GM18505 (cell line): ENCODE measurements at regions not wholly inside any gene's neighbourhood (a gene's known extent, or its start where the extent isn't known, plus 50 kb on each side); places are given as distances from the start of the nearest gene placed in this dataset.

ENCODE experiments used
- ATAC-seq: cut with Tn5 transposase; IDR thresholded peaks from one replicate; pipeline ENCODE4 v1.9.1; 2021; ENCODE audit not compliant: unreplicated experiment
- POLR2A ChIP-seq: IDR thresholded peaks from 4 replicates; pipeline ENCODE4 v1.6.1; 2011; ENCODE audit warnings: borderline replicate concordance; ENCODE audit not compliant: insufficient read depth, insufficient read length; ENCODE audit errors: extremely low read depth

DNA sequence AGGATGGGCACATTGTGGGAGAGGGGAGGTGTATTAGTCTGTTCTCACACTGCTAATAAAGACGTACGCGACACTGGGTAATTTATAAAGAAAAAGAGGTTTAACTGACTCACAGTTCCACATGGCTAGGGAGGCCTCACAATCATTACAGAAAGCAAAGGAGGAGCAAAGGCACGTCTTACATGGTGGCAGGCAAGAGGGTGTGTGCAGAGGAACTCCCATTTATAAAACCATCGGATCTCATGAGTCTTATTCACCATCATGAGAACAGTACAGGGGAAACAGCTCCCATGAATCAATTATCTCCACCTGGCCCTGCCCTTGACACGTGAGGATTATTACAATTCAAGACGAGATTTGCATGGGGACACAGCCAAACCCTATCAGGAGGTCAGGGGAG, 266.7 kb downstream of the HAUS1 start:
- ATAC-seq = no peak
- TF ChIP-seq POLR2A = no peak

DNA sequence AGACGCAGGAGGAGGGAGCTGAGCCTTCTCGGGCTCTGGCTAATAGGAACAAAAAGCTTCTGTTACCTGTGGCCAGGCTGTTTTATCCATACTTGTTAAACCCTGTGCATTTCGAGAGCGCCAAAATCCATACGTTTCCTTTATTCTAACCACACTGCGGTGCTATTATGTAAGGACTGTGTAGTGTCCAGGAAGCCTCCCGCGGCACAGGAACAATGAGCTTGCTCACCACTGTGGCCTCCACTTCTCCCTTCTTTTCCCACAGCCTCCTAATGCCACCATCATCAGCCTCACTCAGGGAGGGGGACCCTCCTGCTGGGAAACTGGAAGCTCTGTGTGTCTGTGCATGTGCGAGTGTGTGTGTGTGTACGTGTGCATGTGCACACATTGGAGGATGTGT, 268.5 kb downstream of the HAUS1 start:
- no peak for TF ChIP-seq POLR2A

DNA sequence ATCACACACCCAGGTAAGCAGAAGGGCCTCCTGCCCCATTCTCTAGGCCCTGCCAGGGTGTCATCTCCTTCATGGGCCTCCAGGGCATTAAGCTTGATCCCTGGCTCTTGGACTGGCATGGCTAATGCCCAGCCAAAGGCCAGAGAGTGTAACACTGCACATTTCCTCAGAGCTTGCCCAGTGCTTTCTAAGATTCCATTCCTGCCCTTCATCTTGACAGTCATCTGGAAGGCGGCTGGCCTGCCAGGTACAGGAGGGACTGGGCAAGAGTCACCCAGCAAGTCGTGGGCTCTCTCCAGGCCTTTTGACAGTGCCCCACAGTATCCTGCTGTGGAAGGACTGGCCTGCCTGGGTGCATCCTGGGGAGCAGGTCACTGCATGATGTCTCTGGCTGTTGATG, 268.9 kb downstream of the HAUS1 start:
- ATAC-seq = no peak
- no peak for TF ChIP-seq POLR2A

More for the DNA sequence above, 268.5 kb downstream of the HAUS1 start:
- ATAC-seq = no peak

DNA sequence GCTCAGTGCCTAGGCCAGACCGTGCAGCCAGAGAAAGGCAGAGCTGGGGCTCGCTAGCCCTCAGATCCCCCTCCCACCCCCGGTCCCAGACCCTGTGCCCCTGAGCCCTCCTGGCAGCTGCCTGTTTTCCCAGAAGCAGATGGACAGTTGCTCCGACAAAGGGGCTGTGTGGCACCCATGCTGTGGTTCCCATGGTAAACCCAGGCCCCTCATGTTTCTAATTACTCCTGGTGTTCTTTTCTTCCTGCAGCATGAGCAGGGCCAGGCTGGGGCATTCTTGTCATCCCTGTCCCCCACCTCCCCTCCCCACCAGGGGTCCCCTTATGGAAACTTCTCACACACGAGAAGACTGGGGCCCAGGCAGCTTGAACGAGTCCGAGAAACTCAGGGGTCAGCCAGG, 269.6 kb downstream of the HAUS1 start:
- TF ChIP-seq POLR2A = no peak
- ATAC-seq = no peak

DNA sequence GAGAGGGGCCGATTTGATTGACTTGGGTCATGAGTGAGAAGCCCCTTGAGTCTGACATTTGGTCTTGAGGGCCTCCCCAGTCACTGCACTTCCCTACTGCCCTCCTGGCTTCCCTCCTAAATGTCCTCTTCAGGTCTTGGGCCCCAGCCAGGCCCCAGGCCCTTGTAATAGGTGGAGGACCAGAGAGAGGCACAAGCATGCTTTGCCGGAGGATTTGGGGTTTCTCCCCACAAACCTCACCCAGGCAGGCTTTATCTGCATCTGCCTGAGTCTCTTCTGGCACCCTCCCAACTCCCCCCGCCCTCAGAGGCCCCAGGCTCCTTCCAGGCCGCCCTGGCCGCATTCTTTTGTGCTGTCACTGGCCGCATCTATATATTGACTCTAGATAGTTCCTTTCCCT, 270.7 kb downstream of the HAUS1 start:
- no peak for TF ChIP-seq POLR2A
- ATAC-seq = no peak

DNA sequence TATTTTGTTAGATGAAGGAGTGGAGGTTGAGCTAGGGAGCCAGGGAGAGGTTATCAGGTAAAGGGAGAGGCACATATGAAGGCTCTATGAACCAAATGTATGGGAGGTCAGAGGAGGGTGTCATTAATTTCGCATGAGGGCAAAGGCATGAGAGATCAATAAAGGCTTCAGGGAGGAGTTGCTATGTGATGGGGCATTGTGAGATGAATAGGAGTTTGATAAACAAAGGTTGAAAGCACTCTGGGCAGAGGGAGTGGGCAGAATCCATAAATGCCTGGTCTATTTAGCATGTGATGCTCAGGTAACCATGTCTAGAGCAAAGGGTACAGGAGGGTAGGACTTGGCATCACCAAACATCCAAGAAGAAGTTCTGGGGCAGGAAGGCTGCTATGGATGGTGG, 273.4 kb downstream of the HAUS1 start:
- no peak for TF ChIP-seq POLR2A

DNA sequence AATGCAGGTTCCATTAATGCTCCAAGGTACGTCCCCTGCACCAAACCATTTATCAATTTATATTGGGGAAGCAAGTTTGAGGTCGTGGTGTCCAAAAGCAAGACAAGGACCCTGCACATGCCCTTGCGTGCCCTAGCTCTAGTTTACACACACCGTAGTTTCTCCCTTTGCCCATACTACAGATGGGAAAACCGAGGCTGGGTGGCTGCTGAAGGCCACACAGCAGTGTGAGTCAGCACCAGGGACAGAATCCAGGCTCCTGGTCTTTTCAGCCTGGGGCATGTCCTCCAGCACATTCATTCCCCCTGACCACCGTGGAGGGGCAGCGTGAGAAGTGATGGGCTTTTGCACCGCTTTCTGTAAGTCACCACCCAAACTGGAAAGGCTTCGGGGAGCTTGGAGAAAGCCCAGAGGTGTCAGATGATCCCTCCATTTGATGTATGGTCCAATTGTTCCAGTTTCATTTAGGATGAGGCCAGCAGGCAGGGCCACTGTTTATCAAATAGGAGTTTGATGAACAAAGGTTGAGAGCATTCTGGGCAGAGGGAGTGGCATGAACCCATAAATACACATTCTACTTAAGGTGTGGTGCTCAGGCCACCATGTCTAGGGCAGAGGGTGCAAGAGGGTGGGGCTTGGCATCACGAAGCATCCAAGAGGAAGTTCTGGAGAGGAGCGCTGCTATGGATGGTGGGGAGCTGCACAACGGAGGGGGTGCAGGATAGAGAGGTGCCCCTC, 274.1 kb downstream of the HAUS1 start:
- no peak for ATAC-seq
- no peak for TF ChIP-seq POLR2A

More for the DNA sequence above, 273.4 kb downstream of the HAUS1 start:
- ATAC-seq = no peak

DNA sequence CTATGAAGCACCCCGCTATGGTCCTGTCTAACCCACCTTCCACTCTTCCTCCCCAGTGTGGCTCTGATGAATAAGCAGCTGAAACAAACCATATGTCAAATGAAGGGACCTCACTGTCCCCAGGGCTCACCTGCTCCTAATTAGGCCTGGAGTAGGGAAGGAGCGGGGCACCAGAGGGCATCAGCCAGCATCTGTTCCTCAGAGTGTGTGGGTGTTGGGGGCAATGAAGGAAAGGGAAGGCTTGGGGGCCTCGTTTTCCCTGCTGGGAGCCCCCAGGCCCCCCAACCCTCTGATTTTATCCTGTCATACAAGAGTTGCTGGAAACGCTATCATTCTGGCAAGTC, 274.7 kb downstream of the HAUS1 start:
- no peak for TF ChIP-seq POLR2A
- ATAC-seq = no peak

DNA sequence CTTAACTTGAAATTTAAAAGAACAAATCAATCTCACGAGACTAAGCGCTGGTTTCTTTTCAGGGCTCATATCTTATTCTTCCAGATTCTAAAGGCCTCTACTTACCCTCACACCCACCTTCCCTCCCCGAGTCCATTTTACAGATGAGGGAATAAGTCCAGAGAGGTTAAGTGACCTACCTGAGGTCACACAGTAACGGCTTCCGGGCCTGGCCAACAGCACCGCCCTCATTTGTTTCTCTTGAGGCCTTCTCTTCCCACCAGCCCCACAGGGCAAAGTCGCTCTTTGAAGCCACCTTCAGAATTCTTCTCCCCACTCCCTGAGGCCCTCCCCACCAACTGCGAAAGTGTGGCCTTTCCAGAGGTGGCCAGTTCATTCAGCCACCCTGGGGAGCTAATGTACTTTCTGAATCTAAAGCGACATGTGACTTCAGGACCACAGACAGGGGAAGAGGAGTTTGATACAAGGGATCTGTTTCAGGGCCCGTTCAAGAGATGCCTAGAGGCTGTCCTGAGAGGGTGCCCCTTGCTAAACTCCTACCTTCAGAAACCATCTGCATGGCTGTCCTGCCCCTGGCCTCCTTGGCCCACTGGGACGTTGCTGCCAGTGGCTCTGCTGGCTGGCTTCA, 275.3 kb downstream of the HAUS1 start:
- TF ChIP-seq POLR2A = no peak
- ATAC-seq = no peak

DNA sequence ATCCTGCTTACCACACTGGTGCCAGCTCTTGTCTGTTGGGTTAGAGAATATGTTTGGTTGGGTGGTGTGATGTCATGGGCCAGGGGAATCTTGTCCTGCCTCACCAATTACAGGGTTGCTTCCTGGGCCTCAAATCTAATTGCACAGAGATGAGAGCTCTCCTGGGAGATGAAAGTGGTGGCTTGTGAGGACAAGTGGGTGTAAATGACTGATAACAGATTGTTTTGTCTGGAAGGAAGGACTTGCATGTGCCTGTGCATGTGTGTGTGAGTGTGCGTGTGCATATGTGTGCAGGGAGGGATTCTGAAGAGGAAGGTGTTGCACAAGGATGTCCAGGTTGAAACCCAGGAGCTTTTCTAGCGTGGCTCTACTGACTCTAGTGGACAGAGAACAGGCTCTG, 271.9 kb downstream of the LOXHD1 start:
- TF ChIP-seq POLR2A = no peak
- no peak for ATAC-seq

DNA sequence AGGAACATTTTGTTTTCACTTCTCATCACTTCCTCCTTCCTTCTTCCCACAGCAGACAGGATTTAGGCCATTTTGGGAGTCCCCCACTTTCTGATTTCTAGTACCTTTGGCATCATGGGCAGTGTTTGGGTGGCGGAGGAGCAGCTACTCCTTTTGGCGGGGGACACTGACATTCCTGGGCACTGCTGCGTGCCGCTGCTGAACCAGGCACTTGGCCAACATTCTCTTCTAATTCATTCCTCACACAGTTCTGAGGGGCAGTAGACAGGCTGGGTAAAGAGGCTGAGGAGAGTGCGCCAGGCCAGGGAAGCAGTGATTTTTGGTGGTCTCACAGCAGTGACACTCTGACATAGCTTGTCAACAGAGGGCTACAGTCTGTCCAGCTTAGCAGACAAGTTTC, 270.2 kb downstream of the LOXHD1 start:
- no peak for TF ChIP-seq POLR2A

DNA sequence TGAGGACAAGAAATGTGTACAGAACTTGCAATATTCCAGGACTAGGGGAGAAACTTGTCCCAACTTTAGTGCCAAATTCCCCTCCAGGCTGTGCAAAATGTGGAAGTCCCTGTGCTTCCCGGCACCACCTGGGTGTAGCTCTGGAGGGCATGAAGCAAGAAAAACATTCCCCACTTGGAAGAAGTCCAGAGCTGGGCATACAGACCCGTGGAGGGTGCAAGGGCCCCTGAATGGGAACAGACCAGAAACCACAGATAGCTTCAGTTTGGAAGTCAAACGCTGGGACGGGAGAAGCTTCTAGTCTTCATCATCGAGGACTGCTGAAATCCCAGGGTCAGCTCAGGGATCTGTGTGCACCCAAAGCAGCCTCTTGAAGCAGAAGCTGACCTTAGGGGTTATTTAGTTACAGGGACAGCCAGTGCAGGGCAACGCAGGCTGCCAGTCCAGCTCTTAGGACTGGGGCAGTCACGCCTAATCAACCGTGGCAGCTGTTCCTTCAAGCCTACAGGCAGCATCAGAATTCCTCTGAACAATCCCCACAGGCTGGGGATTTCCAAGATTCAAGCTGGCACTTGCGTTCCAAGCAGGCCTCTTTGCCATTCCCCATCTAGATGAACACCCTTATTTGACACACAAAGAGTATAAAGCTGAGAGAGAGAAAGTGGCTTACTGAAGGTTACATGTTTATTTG, 269.4 kb downstream of the LOXHD1 start:
- ATAC-seq = no peak
- no peak for TF ChIP-seq POLR2A

More for the DNA sequence above, 270.2 kb downstream of the LOXHD1 start:
- no peak for ATAC-seq

DNA sequence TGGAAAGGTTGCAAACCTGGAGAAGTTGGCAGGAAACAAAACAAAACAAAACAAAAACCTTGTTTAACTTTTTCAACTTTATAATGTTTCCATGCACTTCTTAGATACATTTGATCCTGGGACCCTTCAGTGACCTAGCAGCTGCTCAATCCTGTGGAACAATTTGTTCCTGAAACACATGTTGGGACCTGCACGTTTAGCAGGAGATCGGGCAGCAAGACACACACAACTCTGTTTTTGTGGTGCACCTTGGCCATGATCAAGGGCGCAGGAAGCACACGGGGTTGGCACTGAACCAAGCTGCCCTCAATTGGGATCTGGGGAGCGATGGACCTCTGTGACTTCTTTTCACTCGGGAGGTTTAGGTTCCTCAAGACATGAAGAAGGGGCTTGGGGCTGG, 268.7 kb downstream of the LOXHD1 start:
- TF ChIP-seq POLR2A = no peak
- ATAC-seq = no peak

DNA sequence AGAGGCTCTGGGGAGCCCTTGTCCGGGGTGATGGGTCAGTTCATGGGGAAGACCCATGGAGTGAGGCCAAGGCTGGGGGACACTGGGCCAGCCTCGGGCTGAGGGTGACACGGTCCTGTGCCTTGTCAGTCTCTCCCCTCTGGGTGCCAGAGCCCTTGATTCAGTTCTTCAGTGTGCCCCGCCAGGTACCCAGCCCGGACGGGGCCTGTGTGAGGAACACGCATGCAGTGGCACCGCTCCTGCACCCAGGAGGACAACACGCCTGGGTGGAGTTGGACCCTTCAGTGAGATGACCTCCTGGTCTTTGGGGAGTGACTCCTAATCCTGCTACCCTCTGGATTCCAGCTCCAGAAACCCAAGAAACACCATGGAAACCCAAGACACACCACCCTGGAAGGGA, 264.4 kb downstream of the LOXHD1 start:
- ATAC-seq = no peak
- TF ChIP-seq POLR2A = no peak
